ENCODE measurements at regions not wholly inside any gene's neighbourhood (a gene's known extent, or its start where the extent isn't known, plus 50 kb on each side); places are given as distances from the start of the nearest gene placed in this dataset.

DNA sequence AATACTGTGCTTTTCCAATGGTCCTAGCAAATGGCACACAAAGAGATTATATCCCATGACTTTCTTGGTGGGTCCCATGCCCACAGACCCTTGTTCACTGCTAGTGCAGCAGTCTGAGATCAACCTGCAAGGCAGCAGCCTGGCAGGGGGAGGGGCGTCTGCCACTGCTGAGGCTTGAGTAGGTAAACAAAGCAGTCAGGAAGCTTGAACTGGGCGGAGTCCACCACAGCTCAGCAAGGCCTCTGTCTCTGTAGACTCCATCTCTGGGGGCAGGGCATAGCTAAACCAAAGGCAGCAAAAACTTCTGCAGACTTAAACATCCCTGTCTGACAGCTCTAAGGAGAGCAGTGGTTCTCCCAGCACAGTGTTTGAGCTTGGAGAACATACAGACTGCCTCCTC, 82.9 kb downstream of the ZNF737 start:
- H3K4me3 ChIP-seq = no peak overlapping the region
- DNase-seq (no peak), ATAC-seq (no peak)
- H3K27ac ChIP-seq = no peak overlapping the region
- TF ChIP-seq POLR2A (IDR thresholded peaks at IDR 0.05) (no peak), CTCF (IDR thresholded peaks at IDR 0.05) (no peak)
- H3K27me3 ChIP-seq = no peaks in the 10 kb centered on the region
- no peaks in the 10 kb centered on the region for H3K9me3 ChIP-seq
- no peaks in the 10 kb centered on the region for H3K4me1 ChIP-seq
- no peaks in the 10 kb centered on the region for H3K36me3 ChIP-seq
- intact Hi-C loops (cut with DNase I) = no loop called here
- WGBS (ENCODE audit: insufficient coverage, low coverage, low lambda C conversion rate, missing lambda C conversion rate) = no CpG with 5 or more reads among the region's 2 CpGs

- H3K27me3 ChIP-seq = no peaks in the 10 kb centered on the region
- intact Hi-C loops (cut with DNase I) = no loop called here
- no peak for TF ChIP-seq POLR2A (IDR thresholded peaks at IDR 0.05)
- no peak for TF ChIP-seq CTCF (IDR thresholded peaks at IDR 0.05)
- H3K4me1 ChIP-seq = no peaks in the 10 kb centered on the region
- ATAC-seq (no peak), DNase-seq (no peak)
- H3K9me3 ChIP-seq = no peaks in the 10 kb centered on the region
- 50% methylated on average over 1 of the region's 1 CpG for WGBS (ENCODE audit: insufficient coverage, low coverage, low lambda C conversion rate, missing lambda C conversion rate)
- no peaks in the 10 kb centered on the region for H3K36me3 ChIP-seq
- H3K27ac ChIP-seq = no peak overlapping the region
- H3K4me3 ChIP-seq = no peak overlapping the region
Measured at GRCh38 chr19:20481736-20482135, 83.8 kb downstream of the ZNF737 start.

DNA sequence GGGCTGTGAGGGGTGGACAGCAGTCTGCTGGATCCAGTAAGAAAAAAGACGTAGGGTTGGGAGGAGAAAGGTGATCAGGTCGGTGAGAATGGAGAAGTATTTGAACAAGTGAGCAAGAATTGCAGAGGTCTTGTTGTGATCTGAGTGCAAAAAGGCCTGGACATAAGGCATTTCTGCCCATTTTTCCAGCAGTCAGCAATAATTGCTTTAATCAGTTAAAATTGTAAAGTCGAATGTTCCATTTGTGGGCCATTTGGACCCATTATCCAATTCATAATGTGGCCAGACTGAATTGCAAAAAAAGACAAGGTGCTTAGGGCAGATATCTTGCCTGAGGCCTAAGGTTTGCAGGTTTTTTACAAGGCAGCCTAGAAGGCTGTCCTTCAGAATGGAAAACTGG, 86.1 kb downstream of the ZNF737 start:
- H3K27me3 ChIP-seq = no peaks in the 10 kb centered on the region
- no peaks in the 10 kb centered on the region for H3K9me3 ChIP-seq
- WGBS (ENCODE audit: insufficient coverage, low coverage, low lambda C conversion rate, missing lambda C conversion rate) = 68% methylated on average over 3 of the region's 3 CpGs
- DNase-seq = no peak
- H3K4me3 ChIP-seq = no peak overlapping the region
- intact Hi-C loops (cut with DNase I) = no loop called here
- H3K36me3 ChIP-seq = no peaks in the 10 kb centered on the region
- ATAC-seq = no peak
- H3K4me1 ChIP-seq = no peaks in the 10 kb centered on the region
- TF ChIP-seq POLR2A (IDR thresholded peaks at IDR 0.05) = no peak
- H3K27ac ChIP-seq = no peak overlapping the region

DNA sequence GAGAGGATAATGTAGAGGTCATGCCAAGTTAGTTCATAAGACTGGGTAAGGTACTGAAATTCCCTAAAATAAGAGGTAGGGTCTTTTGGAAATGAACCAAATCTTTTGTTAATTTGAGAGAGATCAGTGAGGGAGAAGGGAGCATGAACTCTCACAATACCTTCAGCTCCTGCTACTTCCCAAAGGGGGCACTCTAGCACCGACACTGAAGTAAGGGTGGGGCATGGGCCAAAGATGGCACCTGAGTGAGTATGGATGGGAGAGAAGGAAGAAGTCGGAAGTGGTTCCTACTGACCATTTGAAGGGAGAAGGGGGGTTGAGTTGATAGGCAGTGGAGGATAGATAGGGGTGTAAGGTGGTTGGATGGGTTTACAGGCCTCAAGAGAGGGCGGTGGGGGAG, 86.6 kb downstream of the ZNF737 start:
- no peak overlapping the region for H3K4me3 ChIP-seq
- H3K9me3 ChIP-seq = no peaks in the 10 kb centered on the region
- TF ChIP-seq CTCF (IDR thresholded peaks at IDR 0.05) = no peak
- TF ChIP-seq POLR2A (IDR thresholded peaks at IDR 0.05) = no peak
- WGBS (ENCODE audit: insufficient coverage, low coverage, low lambda C conversion rate, missing lambda C conversion rate) = 60% methylated on average over 3 of the region's 3 CpGs
- ATAC-seq (no peak), DNase-seq (no peak)
- no peaks in the 10 kb centered on the region for H3K4me1 ChIP-seq
- H3K27ac ChIP-seq = no peak overlapping the region
- H3K27me3 ChIP-seq = no peaks in the 10 kb centered on the region
- no peaks in the 10 kb centered on the region for H3K36me3 ChIP-seq
- intact Hi-C loops (cut with DNase I) = no loop called here

DNA sequence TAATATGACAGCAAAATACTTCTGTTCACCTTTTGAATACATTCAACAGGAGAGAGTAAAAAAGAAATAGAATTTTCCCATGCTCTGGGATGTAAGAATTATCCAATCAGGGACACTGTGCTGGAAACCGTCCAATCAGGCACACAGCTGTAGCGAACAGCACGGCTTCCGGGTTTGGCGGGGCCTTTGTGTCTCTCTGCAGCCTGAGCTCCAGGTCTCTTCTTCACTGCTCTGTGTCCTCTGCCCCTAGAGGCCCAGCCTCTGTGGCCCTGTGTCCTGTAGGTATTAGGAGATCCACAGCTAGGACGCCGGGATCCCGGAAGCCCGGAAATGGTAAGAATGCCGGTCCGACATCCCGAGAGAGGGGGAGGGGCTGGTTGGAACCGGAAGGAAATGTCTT, 92.7 kb downstream of the ZNF737 start:
- 83% methylated on average over 5 of the region's 13 CpGs for WGBS (ENCODE audit: insufficient coverage, low coverage, low lambda C conversion rate, missing lambda C conversion rate)
- ATAC-seq = no peak
- Histone ChIP-seq H3K4me1 (no peaks in the 10 kb centered on the region), H3K4me3 (no peak overlapping the region), H3K9me3 (no peaks in the 10 kb centered on the region), H3K36me3 (no peaks in the 10 kb centered on the region), H3K27me3 (no peaks in the 10 kb centered on the region), H3K27ac (no peak overlapping the region)
- TF ChIP-seq CTCF (IDR thresholded peaks at IDR 0.05) (no peak), POLR2A (IDR thresholded peaks at IDR 0.05) (no peak)
- DNase-seq = no peak
- intact Hi-C loops (cut with DNase I) = no loop called here

All from right lobe of liver (tissue), 6 donors.